Esophagus muscularis mucosa (tissue), 3 donors: ENCODE measurements at regions not wholly inside any gene's neighbourhood (a gene's known extent, or its start where the extent isn't known, plus 50 kb on each side); places are given as distances from the start of the nearest gene placed in this dataset.
"Not testable (repeated sequence)": the region's sequence is repeated elsewhere in the genome, so short reads cannot be mapped to it uniquely, and the experiment has no call there.

Experiments used
- CTCF ChIP-seq, 3 experiments: fragments of 200-600 bp in 2 of 3; fragments of 450-650 bp in 1 of 3; sonication (generic) in 2 of 3; IDR thresholded peaks; one replicate each; pipeline ENCODE4 v1.5.1; 2017 to 2019; ENCODE audit warnings: antibody characterized with exemption in 3 of 3, mild to moderate bottlenecking in 2 of 3, moderate library complexity in 1 of 3
- POLR2A ChIP-seq: fragments of 450-650 bp; IDR thresholded peaks from one replicate; pipeline ENCODE4 v1.6.1; 2017; ENCODE audit warnings: antibody characterized with exemption, moderate library complexity, mild to moderate bottlenecking, low read depth
- POLR2AphosphoS5 ChIP-seq, 2 donors: sonication (generic); formaldehyde crosslinking; IDR thresholded peaks; one replicate each; pipeline ENCODE4 v1.6.1; 2017; ENCODE audit warnings: antibody characterized with exemption in 2 of 2

DNA sequence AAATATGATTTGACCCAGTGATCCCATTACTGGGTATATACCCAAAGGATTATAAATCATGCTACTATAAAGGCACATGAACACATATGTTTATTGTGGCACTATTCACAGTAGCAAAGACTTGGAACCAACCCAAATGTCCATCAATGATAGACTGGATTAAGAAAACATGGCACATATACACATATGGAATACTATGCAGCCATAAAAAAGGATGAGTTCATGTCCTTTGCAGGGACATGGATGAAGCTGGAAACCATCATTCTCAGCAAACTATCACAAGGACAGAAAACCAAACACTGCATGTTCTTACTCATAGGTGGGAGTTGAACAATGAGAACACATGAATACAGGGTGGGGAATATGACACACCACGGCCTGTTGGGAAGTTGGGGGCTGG is 330.5 kb upstream of the HNRNPA3 start:
- TF ChIP-seq POLR2A; CTCF (IDR thresholded peaks at IDR 0.05); POLR2AphosphoS5 (IDR thresholded peaks at IDR 0.05): not testable (repeated sequence)
